Endodermal cell (in vitro differentiated cells): ENCODE measurements at regions not wholly inside any gene's neighbourhood (a gene's known extent, or its start where the extent isn't known, plus 50 kb on each side); places are given as distances from the start of the nearest gene placed in this dataset.
"Not testable (repeated sequence)": the region's sequence is repeated elsewhere in the genome, so short reads cannot be mapped to it uniquely, and the experiment has no call there.

ENCODE experiments used
- DNase-seq: peaks from one replicate; pipeline ENCODE4 v3.0.0-alpha.2; 2017
- H3K27ac ChIP-seq: 2 replicates; pipeline ENCODE4 v1.5.1; 2013; ENCODE audit warnings: mild to moderate bottlenecking, low read depth, low read length, moderate library complexity
- H3K27me3 ChIP-seq: 2 replicates; pipeline ENCODE4 v1.6.1; 2013; ENCODE audit warnings: mild to moderate bottlenecking, low read length, moderate library complexity; ENCODE audit not compliant: insufficient read depth, control insufficient read depth, poor library complexity, severe bottlenecking
- H3K36me3 ChIP-seq: 2 replicates; pipeline ENCODE4 v1.7.0; 2013; ENCODE audit warnings: mild to moderate bottlenecking, low read length, moderate library complexity; ENCODE audit not compliant: control insufficient read depth, insufficient read depth
- H3K4me1 ChIP-seq: one replicate; pipeline ENCODE4 v1.7.0; 2013; ENCODE audit warnings: low read length; ENCODE audit not compliant: control insufficient read depth, insufficient read depth
- H3K4me3 ChIP-seq: 2 replicates; pipeline ENCODE4 v1.5.1; 2013; ENCODE audit warnings: mild to moderate bottlenecking, low read length, moderate library complexity
- H3K9ac ChIP-seq: 2 replicates; pipeline ENCODE4 v1.6.1; 2013; ENCODE audit warnings: mild to moderate bottlenecking, low read length, moderate library complexity; ENCODE audit not compliant: poor library complexity, severe bottlenecking; ENCODE audit errors: extremely low read depth
- H3K9me3 ChIP-seq: 2 replicates; pipeline ENCODE4 v1.6.1; 2013; ENCODE audit warnings: mild to moderate bottlenecking, low read length, moderate library complexity; ENCODE audit not compliant: control insufficient read depth
- H3K27ac Mint-ChIP-seq: 2 replicates; pipeline ENCODE4 v1.8.0; 2020; ENCODE audit warnings: mixed read lengths
- H3K27me3 Mint-ChIP-seq: 2 replicates; pipeline ENCODE4 v1.8.0; 2021; ENCODE audit warnings: mild to moderate bottlenecking, mixed read lengths; ENCODE audit not compliant: insufficient read depth
- H3K36me3 Mint-ChIP-seq: 2 replicates; pipeline ENCODE4 v1.8.0; 2020; ENCODE audit warnings: low read depth, mixed read lengths
- H3K4me1 Mint-ChIP-seq: 2 replicates; pipeline ENCODE4 v1.8.0; 2020; ENCODE audit warnings: mixed read lengths
- H3K4me3 Mint-ChIP-seq: 2 replicates; pipeline ENCODE4 v1.8.0; 2020; ENCODE audit warnings: mild to moderate bottlenecking, moderate library complexity, mixed read lengths
- H3K9me3 Mint-ChIP-seq: 2 replicates; pipeline ENCODE4 v1.8.0; 2020; ENCODE audit warnings: mild to moderate bottlenecking, mixed read lengths
- CTCF ChIP-seq: fragments of 200-600 bp; sonication (generic); conservative IDR thresholded peaks from 2 replicates; pipeline ENCODE4 v1.5.0; 2021; ENCODE audit warnings: antibody characterized with exemption, mild to moderate bottlenecking
- WGBS, 2 experiments: methylation state at CpG; one replicate each; pipeline versions ENCODE4 v1.1.5 to v1.1.7; 2013; ENCODE audit warnings: missing lambda C conversion rate in 2 of 2, mixed read lengths in 1 of 2; ENCODE audit not compliant: insufficient coverage in 1 of 2, insufficient read length in 1 of 2; 5-methylcytosine and 5-hydroxymethylcytosine counted together

DNA sequence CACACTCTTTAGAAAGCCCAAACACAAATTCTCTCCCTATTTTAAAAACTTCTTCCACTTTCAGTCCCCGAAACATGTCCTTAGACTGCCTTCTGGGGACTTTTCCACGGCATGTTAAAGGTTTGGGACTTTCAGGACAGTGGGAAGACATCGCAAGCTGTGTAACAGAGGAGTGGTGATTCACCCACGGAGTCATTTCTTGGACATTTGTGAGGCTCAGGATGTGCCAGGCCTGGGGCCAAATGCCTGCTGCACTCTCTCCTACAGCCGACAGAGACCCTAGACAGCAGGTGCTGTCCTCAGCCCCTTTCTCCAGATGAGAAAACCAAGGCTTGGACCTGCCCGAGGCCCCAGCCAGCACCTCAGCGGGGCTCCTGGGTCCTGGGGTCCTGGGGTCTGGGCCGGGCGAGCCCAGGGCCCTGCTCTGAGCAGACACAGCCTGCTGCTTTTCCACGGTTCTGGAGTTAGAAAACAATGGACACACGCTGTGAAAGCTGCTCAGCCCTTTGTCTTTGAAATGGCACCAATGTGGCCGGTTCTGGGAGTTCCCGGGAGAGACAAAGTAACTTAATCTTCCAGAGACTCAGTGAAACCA, 370.2 kb upstream of the SFSWAP start:
- H3K4me1 Mint-ChIP-seq: peaks cover 4% of the 10 kb centered on the region
- TF ChIP-seq CTCF: no peak
- H3K27ac Mint-ChIP-seq: no peak overlapping the region
- H3K27ac ChIP-seq: no peak overlapping the region
- WGBS, 2 experiments: 54 to 66% methylated on average over 12 to 13 of the region's 13 CpGs
- no peaks in the 10 kb centered on the region for H3K36me3 ChIP-seq
- H3K4me3 Mint-ChIP-seq: no peak overlapping the region
- no peaks in the 10 kb centered on the region for H3K36me3 Mint-ChIP-seq
- H3K9me3 ChIP-seq: no peaks in the 10 kb centered on the region
- DNase-seq: peak; percentile 64
- no peak overlapping the region for H3K9ac ChIP-seq
- H3K4me3 ChIP-seq: no peak overlapping the region
- H3K4me1 ChIP-seq: no peaks in the 10 kb centered on the region
- H3K27me3 ChIP-seq: no peaks in the 10 kb centered on the region
- peaks cover 15% of the 10 kb centered on the region for H3K9me3 Mint-ChIP-seq
- peaks cover 9% of the 10 kb centered on the region for H3K27me3 Mint-ChIP-seq

DNA sequence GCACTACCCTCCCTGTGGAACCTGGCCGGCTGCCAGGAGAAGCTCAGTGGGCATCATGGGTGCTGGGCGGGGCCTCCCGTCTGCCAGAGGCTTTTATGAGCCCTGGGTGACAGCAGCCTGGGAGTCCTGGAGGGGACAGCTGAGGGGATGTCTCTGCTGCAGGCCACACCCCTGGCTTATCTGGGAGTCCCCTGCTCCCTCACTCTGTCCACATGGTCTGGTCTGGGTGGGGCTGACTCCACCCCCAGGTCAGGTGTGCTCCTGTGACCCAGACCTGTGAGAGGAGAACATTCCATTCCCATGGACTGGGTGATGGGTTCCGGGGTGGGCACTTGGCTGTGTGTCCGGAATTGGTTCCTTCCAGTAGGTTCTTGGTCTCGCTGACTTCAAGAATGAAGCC, 369.3 kb upstream of the SFSWAP start:
- peaks cover 15% of the 10 kb centered on the region for H3K9me3 Mint-ChIP-seq
- peak; percentile 62 for DNase-seq
- not testable (repeated sequence) for H3K9ac ChIP-seq, H3K36me3 ChIP-seq, H3K36me3 Mint-ChIP-seq, H3K27me3 ChIP-seq, H3K27ac ChIP-seq, H3K4me1 ChIP-seq, H3K27ac Mint-ChIP-seq, H3K27me3 Mint-ChIP-seq, H3K4me1 Mint-ChIP-seq, H3K4me3 Mint-ChIP-seq, H3K4me3 ChIP-seq, H3K9me3 ChIP-seq
- WGBS, 2 experiments: 75 to 80% methylated on average over 1 to 6 of the region's 6 CpGs

DNA sequence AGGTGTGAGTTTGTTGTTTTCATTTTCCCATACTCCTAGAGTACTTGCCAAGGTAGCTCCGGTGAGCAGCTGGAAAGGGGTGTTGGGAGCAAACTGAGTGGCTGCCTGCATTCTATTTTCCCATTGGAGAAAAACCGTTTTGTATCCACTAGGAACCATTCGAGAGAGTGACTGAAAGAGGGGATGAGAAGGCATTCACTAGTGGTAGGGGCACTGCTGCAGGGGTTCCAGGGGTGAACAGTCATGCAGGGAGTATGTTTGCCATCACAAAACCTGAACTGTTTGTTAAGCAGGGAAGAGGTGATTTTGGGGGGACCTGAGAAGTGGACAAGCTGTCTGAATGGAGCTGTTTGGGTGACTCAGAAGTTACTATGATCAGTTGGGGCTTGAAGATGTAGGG, 367.5 kb upstream of the SFSWAP start:
- H3K4me1 Mint-ChIP-seq, H3K27me3 Mint-ChIP-seq, H3K9ac ChIP-seq, H3K27ac ChIP-seq, H3K36me3 Mint-ChIP-seq, H3K4me3 ChIP-seq, DNase-seq, H3K9me3 Mint-ChIP-seq, H3K27ac Mint-ChIP-seq, H3K27me3 ChIP-seq, H3K9me3 ChIP-seq, H3K4me1 ChIP-seq, H3K36me3 ChIP-seq, H3K4me3 Mint-ChIP-seq: not testable (repeated sequence)
- 88 to 100% methylated on average over 3 of the region's 3 CpGs for WGBS, 2 experiments

GRCh38 chr12:131344715-131345520, 366.0 kb upstream of the SFSWAP start:
- not testable (repeated sequence) for H3K4me3 ChIP-seq, H3K27ac Mint-ChIP-seq, H3K9ac ChIP-seq, H3K36me3 Mint-ChIP-seq, H3K4me1 ChIP-seq, H3K9me3 Mint-ChIP-seq, H3K36me3 ChIP-seq, H3K27ac ChIP-seq, H3K27me3 ChIP-seq, H3K27me3 Mint-ChIP-seq, H3K4me3 Mint-ChIP-seq, H3K9me3 ChIP-seq
- peaks cover 12% of the 10 kb centered on the region for H3K4me1 Mint-ChIP-seq
- DNase-seq: peak; percentile 43
- WGBS, 2 experiments: 77 to 93% methylated on average over 3 to 14 of the region's 22 CpGs
